SH-SY5Y (cell line): ENCODE measurements at regions not wholly inside any gene's neighbourhood (a gene's known extent, or its start where the extent isn't known, plus 50 kb on each side); places are given as distances from the start of the nearest gene placed in this dataset.

Experiments used
- GATA2 ChIP-seq: IDR thresholded peaks from 2 replicates; pipeline ENCODE4 v1.6.1; 2011; ENCODE audit warnings: mild to moderate bottlenecking, low read depth, low read length
- GATA3 ChIP-seq: IDR thresholded peaks from 2 replicates; pipeline ENCODE4 v1.6.1; 2011; ENCODE audit warnings: low read depth, mild to moderate bottlenecking, low read length, moderate library complexity

DNA sequence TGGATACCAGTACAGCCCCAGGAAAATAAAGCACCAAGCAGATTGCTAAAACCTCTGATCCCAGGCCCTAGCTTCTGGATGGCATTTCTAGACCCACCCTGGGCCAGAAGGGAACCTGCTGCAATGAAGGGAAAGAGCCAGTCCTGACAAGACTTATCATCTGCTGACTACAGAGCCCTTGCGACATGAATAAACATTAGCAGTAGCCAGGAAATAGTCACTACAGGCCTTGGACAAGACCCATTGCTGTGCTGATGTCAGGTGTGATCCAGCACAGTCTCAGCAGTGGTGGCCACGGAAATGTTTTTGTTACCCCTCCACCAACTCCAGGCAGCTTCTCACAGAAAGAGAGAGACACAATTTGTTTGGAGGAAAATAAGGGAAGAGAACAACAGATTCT lies 399.3 kb downstream of the HAO1 start:
- TF ChIP-seq GATA3 (no peak), GATA2 (no peak)
